K562 (cell line): ENCODE measurements at regions not wholly inside any gene's neighbourhood (a gene's known extent, or its start where the extent isn't known, plus 50 kb on each side); places are given as distances from the start of the nearest gene placed in this dataset.

Source experiments
- ATF7 ChIP-seq: fragments of 450-650 bp; IDR thresholded peaks from 2 replicates; pipeline ENCODE4 v1.7.1; 2014; ENCODE audit warnings: mild to moderate bottlenecking, moderate library complexity
- EP300 ChIP-seq: IDR thresholded peaks from 2 replicates; pipeline ENCODE4 v1.6.1; 2012; ENCODE audit warnings: low read length, improper control_type of control experiment
- HNRNPL ChIP-seq: fragments of 200-400 bp; formaldehyde crosslinking; IDR thresholded peaks from 2 replicates; pipeline ENCODE4 v1.6.1; 2017; ENCODE audit warnings: low read depth, mild to moderate bottlenecking, low read length
- POLR2A ChIP-seq: fragments of 450-650 bp; conservative IDR thresholded peaks from 2 replicates; pipeline ENCODE4 v1.6.1; 2016
- PRPF4 ChIP-seq: fragments of 200-400 bp; formaldehyde crosslinking; IDR thresholded peaks from one replicate; pipeline ENCODE4 v1.6.1; 2017; ENCODE audit warnings: low read length, low read depth, mild to moderate bottlenecking; ENCODE audit not compliant: insufficient read depth, poor library complexity, severe bottlenecking
- ZNF384 ChIP-seq: IDR thresholded peaks from 2 replicates; pipeline ENCODE4 v1.6.1; 2012; ENCODE audit warnings: low read depth, low read length, improper control_type of control experiment
- ZZZ3 ChIP-seq: fragments of 450-650 bp; IDR thresholded peaks from 2 replicates; pipeline ENCODE4 v1.6.1; 2016; ENCODE audit warnings: antibody characterized with exemption, mild to moderate bottlenecking, moderate library complexity
- TF ChIP-seq, protein P1 (sequence below): fragments of 450-650 bp; formaldehyde crosslinking; IDR thresholded peaks from 2 replicates; pipeline ENCODE4 v1.4.0; 2022; ENCODE audit warnings: missing genetic modification characterization
- TF ChIP-seq, protein P2 (sequence below): fragments of 150-350 bp; IDR thresholded peaks from 2 replicates; pipeline ENCODE4 v1.6.1; 2014; ENCODE audit warnings: low read depth, mild to moderate bottlenecking, low read length, borderline replicate concordance
- TF ChIP-seq, protein P3 (sequence below): sonication (generic); formaldehyde crosslinking; IDR thresholded peaks from 2 replicates; pipeline ENCODE4 v1.8.1; 2023; ENCODE audit warnings: missing genetic modification reagents, mild to moderate bottlenecking, borderline replicate concordance
- TF ChIP-seq, protein P4 (sequence below): fragments of 200-400 bp; formaldehyde crosslinking; IDR thresholded peaks from 2 replicates; pipeline ENCODE4 v1.6.1; 2017; ENCODE audit warnings: mild to moderate bottlenecking, low read depth, low read length, moderate library complexity

DNA sequence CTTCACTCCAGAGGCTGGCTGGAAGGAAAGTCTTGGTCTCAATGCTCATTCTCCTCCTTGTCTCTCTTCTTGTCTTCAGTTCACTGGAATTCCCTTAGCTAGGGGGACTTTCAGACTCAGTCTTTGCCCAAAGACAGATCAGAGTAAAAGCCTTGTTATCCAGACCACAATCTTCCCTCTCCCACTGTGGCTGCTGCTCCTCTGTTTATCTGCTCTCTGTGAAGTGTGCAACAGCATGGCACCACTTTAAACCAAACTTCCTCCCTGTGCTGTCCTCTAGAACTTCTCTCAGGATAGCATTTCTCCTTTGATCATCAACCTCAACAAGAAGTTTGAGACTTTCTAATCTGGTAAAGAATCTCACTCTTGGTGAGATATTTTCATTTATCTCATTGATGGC, 530.1 kb upstream of the SLIT2 start:
- TF ChIP-seq, protein P1, sequence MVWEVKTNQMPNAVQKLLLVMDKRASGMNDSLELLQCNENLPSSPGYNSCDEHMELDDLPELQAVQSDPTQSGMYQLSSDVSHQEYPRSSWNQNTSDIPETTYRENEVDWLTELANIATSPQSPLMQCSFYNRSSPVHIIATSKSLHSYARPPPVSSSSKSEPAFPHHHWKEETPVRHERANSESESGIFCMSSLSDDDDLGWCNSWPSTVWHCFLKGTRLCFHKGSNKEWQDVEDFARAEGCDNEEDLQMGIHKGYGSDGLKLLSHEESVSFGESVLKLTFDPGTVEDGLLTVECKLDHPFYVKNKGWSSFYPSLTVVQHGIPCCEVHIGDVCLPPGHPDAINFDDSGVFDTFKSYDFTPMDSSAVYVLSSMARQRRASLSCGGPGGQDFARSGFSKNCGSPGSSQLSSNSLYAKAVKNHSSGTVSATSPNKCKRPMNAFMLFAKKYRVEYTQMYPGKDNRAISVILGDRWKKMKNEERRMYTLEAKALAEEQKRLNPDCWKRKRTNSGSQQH (CRISPR knock-in tag), result no peak
- TF ChIP-seq, protein P2, sequence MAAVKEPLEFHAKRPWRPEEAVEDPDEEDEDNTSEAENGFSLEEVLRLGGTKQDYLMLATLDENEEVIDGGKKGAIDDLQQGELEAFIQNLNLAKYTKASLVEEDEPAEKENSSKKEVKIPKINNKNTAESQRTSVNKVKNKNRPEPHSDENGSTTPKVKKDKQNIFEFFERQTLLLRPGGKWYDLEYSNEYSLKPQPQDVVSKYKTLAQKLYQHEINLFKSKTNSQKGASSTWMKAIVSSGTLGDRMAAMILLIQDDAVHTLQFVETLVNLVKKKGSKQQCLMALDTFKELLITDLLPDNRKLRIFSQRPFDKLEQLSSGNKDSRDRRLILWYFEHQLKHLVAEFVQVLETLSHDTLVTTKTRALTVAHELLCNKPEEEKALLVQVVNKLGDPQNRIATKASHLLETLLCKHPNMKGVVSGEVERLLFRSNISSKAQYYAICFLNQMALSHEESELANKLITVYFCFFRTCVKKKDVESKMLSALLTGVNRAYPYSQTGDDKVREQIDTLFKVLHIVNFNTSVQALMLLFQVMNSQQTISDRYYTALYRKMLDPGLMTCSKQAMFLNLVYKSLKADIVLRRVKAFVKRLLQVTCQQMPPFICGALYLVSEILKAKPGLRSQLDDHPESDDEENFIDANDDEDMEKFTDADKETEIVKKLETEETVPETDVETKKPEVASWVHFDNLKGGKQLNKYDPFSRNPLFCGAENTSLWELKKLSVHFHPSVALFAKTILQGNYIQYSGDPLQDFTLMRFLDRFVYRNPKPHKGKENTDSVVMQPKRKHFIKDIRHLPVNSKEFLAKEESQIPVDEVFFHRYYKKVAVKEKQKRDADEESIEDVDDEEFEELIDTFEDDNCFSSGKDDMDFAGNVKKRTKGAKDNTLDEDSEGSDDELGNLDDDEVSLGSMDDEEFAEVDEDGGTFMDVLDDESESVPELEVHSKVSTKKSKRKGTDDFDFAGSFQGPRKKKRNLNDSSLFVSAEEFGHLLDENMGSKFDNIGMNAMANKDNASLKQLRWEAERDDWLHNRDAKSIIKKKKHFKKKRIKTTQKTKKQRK, result no peak
- TF ChIP-seq ATF7, result no peak
- TF ChIP-seq, protein P3, sequence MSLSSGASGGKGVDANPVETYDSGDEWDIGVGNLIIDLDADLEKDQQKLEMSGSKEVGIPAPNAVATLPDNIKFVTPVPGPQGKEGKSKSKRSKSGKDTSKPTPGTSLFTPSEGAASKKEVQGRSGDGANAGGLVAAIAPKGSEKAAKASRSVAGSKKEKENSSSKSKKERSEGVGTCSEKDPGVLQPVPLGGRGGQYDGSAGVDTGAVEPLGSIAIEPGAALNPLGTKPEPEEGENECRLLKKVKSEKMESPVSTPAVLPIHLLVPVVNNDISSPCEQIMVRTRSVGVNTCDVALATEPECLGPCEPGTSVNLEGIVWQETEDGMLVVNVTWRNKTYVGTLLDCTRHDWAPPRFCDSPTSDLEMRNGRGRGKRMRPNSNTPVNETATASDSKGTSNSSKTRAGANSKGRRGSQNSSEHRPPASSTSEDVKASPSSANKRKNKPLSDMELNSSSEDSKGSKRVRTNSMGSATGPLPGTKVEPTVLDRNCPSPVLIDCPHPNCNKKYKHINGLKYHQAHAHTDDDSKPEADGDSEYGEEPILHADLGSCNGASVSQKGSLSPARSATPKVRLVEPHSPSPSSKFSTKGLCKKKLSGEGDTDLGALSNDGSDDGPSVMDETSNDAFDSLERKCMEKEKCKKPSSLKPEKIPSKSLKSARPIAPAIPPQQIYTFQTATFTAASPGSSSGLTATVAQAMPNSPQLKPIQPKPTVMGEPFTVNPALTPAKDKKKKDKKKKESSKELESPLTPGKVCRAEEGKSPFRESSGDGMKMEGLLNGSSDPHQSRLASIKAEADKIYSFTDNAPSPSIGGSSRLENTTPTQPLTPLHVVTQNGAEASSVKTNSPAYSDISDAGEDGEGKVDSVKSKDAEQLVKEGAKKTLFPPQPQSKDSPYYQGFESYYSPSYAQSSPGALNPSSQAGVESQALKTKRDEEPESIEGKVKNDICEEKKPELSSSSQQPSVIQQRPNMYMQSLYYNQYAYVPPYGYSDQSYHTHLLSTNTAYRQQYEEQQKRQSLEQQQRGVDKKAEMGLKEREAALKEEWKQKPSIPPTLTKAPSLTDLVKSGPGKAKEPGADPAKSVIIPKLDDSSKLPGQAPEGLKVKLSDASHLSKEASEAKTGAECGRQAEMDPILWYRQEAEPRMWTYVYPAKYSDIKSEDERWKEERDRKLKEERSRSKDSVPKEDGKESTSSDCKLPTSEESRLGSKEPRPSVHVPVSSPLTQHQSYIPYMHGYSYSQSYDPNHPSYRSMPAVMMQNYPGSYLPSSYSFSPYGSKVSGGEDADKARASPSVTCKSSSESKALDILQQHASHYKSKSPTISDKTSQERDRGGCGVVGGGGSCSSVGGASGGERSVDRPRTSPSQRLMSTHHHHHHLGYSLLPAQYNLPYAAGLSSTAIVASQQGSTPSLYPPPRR, result no peak
- no peak for TF ChIP-seq POLR2A
- TF ChIP-seq EP300, result no peak
- no peak for TF ChIP-seq ZNF384
- no peak for TF ChIP-seq HNRNPL
- no peak for TF ChIP-seq ZZZ3
- TF ChIP-seq, protein P4, sequence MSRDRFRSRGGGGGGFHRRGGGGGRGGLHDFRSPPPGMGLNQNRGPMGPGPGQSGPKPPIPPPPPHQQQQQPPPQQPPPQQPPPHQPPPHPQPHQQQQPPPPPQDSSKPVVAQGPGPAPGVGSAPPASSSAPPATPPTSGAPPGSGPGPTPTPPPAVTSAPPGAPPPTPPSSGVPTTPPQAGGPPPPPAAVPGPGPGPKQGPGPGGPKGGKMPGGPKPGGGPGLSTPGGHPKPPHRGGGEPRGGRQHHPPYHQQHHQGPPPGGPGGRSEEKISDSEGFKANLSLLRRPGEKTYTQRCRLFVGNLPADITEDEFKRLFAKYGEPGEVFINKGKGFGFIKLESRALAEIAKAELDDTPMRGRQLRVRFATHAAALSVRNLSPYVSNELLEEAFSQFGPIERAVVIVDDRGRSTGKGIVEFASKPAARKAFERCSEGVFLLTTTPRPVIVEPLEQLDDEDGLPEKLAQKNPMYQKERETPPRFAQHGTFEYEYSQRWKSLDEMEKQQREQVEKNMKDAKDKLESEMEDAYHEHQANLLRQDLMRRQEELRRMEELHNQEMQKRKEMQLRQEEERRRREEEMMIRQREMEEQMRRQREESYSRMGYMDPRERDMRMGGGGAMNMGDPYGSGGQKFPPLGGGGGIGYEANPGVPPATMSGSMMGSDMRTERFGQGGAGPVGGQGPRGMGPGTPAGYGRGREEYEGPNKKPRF, result no peak
- TF ChIP-seq PRPF4, result no peak
